Thymus (tissue), 11 donors: ENCODE measurements at regions not wholly inside any gene's neighbourhood (a gene's known extent, or its start where the extent isn't known, plus 50 kb on each side); places are given as distances from the start of the nearest gene placed in this dataset.

ENCODE experiments used
- DNase-seq, 9 donors: peaks; one replicate each; pipeline ENCODE4 v3.0.0-alpha.2; 2013; ENCODE audit warnings: low spot score in 9 of 9, low read depth in 6 of 9, missing footprints in 1 of 9
- H3K27ac ChIP-seq, 2 donors: one replicate each; pipeline ENCODE4 v1.5.1; 2013; ENCODE audit warnings: control low read depth in 1 of 2, low read depth in 1 of 2, low read length in 1 of 2, mild to moderate bottlenecking in 1 of 2, moderate library complexity in 1 of 2
- H3K27me3 ChIP-seq, 2 donors: one replicate each; pipeline ENCODE4 v1.5.1; 2013; ENCODE audit warnings: low read length in 1 of 2; ENCODE audit not compliant: control insufficient read depth in 2 of 2, insufficient read depth in 1 of 2
- H3K36me3 ChIP-seq, 2 donors: one replicate each; pipeline ENCODE4 v1.5.1; 2013; ENCODE audit warnings: low read length in 1 of 2, mild to moderate bottlenecking in 1 of 2, moderate library complexity in 1 of 2; ENCODE audit not compliant: control insufficient read depth in 2 of 2, insufficient read depth in 2 of 2
- H3K4me1 ChIP-seq, 2 donors: one replicate each; pipeline ENCODE4 v1.5.1; 2013; ENCODE audit warnings: low read length in 2 of 2; ENCODE audit not compliant: control insufficient read depth in 2 of 2, insufficient read depth in 2 of 2
- H3K4me3 ChIP-seq, 2 donors: one replicate each; pipeline ENCODE4 v1.5.1; 2013; ENCODE audit warnings: low read length in 2 of 2, control low read depth in 1 of 2, mild to moderate bottlenecking in 1 of 2
- H3K9me3 ChIP-seq, 2 donors: one replicate each; pipeline ENCODE4 v1.5.1; 2013; ENCODE audit warnings: low read length in 1 of 2, mild to moderate bottlenecking in 1 of 2; ENCODE audit not compliant: control insufficient read depth in 2 of 2, insufficient read depth in 1 of 2
- WGBS: extraction: QIAGEN DNeasy Blood & Tissue Kit; methylation state at CpG from one replicate; pipeline ENCODE4 v1.1.7; 2013; 5-methylcytosine and 5-hydroxymethylcytosine counted together
- donor health status: healthy.

GRCh38 chr2:16112251-16112971, 172.1 kb downstream of the MYCN start:
- DNase-seq, result no peak
- 86% methylated on average over 7 of the region's 7 CpGs for WGBS

GRCh38 chr2:16111838-16112210, 171.5 kb downstream of the MYCN start:
- Histone ChIP-seq H3K4me1 (peaks cover 0 to 2% of the 10 kb centered on the region in 2 donors), H3K27me3 (no peaks in the 10 kb centered on the region), H3K36me3 (no peaks in the 10 kb centered on the region), H3K9me3 (no peaks in the 10 kb centered on the region), H3K4me3 (no peak overlapping the region), H3K27ac (no peak overlapping the region)
- WGBS, result 97% methylated on average over 7 of the region's 7 CpGs
- DNase-seq, result no peak

More at GRCh38 chr2:16112251-16112971, 172.1 kb downstream of the MYCN start:
- peaks cover 0 to 2% of the 10 kb centered on the region in 2 donors for H3K4me1 ChIP-seq
- H3K36me3 ChIP-seq, result no peaks in the 10 kb centered on the region
- no peak overlapping the region for H3K27ac ChIP-seq
- no peaks in the 10 kb centered on the region for H3K27me3 ChIP-seq
- H3K4me3 ChIP-seq, result no peak overlapping the region
- H3K9me3 ChIP-seq, result no peaks in the 10 kb centered on the region

- H3K27ac ChIP-seq, result no peak overlapping the region
- H3K4me3 ChIP-seq, result no peak overlapping the region
- no peak for DNase-seq
- no peaks in the 10 kb centered on the region for H3K9me3 ChIP-seq
- WGBS, result 95% methylated on average over 6 of the region's 6 CpGs
- H3K4me1 ChIP-seq, result peaks cover 0 to 2% of the 10 kb centered on the region in 2 donors
- no peaks in the 10 kb centered on the region for H3K36me3 ChIP-seq
- H3K27me3 ChIP-seq, result no peaks in the 10 kb centered on the region
These were observed 169.5 kb downstream of the MYCN start for GRCh38 chr2:16109821-16110310.

- WGBS, result 87% methylated on average over 2 of the region's 2 CpGs
- H3K36me3 ChIP-seq, result no peaks in the 10 kb centered on the region
- H3K4me3 ChIP-seq, result no peak overlapping the region
- no peaks in the 10 kb centered on the region for H3K9me3 ChIP-seq
- no peak for DNase-seq
- H3K4me1 ChIP-seq, result peaks cover 0 to 2% of the 10 kb centered on the region in 2 donors
- no peaks in the 10 kb centered on the region for H3K27me3 ChIP-seq
- H3K27ac ChIP-seq, result no peak overlapping the region
These were observed 169.0 kb downstream of the MYCN start for GRCh38 chr2:16109368-16109820.

- H3K4me1 ChIP-seq, result peaks cover 0 to 2% of the 10 kb centered on the region in 2 donors
- H3K4me3 ChIP-seq, result no peak overlapping the region
- no peak for DNase-seq
- H3K9me3 ChIP-seq, result no peaks in the 10 kb centered on the region
- H3K36me3 ChIP-seq, result no peaks in the 10 kb centered on the region
- no peak overlapping the region for H3K27ac ChIP-seq
- H3K27me3 ChIP-seq, result no peaks in the 10 kb centered on the region
- 98% methylated on average over 6 of the region's 6 CpGs for WGBS
These were observed 166.9 kb downstream of the MYCN start for GRCh38 chr2:16107246-16107645.

GRCh38 chr2:16106619-16107018, 166.3 kb downstream of the MYCN start:
- no peak for DNase-seq
- 92% methylated on average over 6 of the region's 6 CpGs for WGBS
- Histone ChIP-seq H3K4me1 (peaks cover 0 to 2% of the 10 kb centered on the region in 2 donors), H3K36me3 (no peaks in the 10 kb centered on the region), H3K27ac (no peak overlapping the region), H3K27me3 (no peaks in the 10 kb centered on the region), H3K4me3 (no peak overlapping the region), H3K9me3 (no peaks in the 10 kb centered on the region)

- DNase-seq, result no peak
- no peaks in the 10 kb centered on the region for H3K36me3 ChIP-seq
- H3K27ac ChIP-seq, result peak overlapping the region in 1 of 2 donors; percentile 51
- H3K4me1 ChIP-seq, result peaks cover 0 to 2% of the 10 kb centered on the region in 2 donors
- H3K9me3 ChIP-seq, result no peaks in the 10 kb centered on the region
- H3K4me3 ChIP-seq, result no peak overlapping the region
- H3K27me3 ChIP-seq, result no peaks in the 10 kb centered on the region
- 92% methylated on average over 15 of the region's 15 CpGs for WGBS
These were observed 165.4 kb downstream of the MYCN start for GRCh38 chr2:16105669-16106281.

- H3K4me3 ChIP-seq, result no peak overlapping the region
- no peak for DNase-seq
- WGBS, result 91% methylated on average over 11 of the region's 11 CpGs
- no peaks in the 10 kb centered on the region for H3K9me3 ChIP-seq
- no peaks in the 10 kb centered on the region for H3K36me3 ChIP-seq
- peak overlapping the region in 1 of 2 donors; percentile 51 for H3K27ac ChIP-seq
- H3K27me3 ChIP-seq, result no peaks in the 10 kb centered on the region
- peaks cover 0 to 2% of the 10 kb centered on the region in 2 donors for H3K4me1 ChIP-seq
These were observed 164.8 kb downstream of the MYCN start for GRCh38 chr2:16104949-16105668.
